SJSA1 (cell line): ENCODE measurements at regions not wholly inside any gene's neighbourhood (a gene's known extent, or its start where the extent isn't known, plus 50 kb on each side); places are given as distances from the start of the nearest gene placed in this dataset.
A peak's percentile ranks its signal among the peaks of the same experiment; 100 is the strongest.
"Not testable (repeated sequence)": the region's sequence is repeated elsewhere in the genome, so short reads cannot be mapped to it uniquely, and the experiment has no call there.

Experiments used
- DNase-seq, 2 experiments: peaks; one replicate each; pipeline ENCODE4 v3.0.0-alpha.2; 2015 to 2020; ENCODE audit warnings: low spot score in 2 of 2, low read depth in 1 of 2
- H3K27ac ChIP-seq: fragments of 250-450 bp; sonication (Bioruptor Pico); 2 replicates; pipeline ENCODE4 v1.5.1; 2020; ENCODE audit warnings: mild to moderate bottlenecking, moderate library complexity
- H3K27me3 ChIP-seq: fragments of 250-450 bp; sonication (Bioruptor Pico); replicated peaks from 2 replicates; pipeline ENCODE4 v1.5.1; 2020; ENCODE audit warnings: mild to moderate bottlenecking, moderate library complexity
- H3K36me3 ChIP-seq: fragments of 250-450 bp; sonication (Bioruptor Pico); 2 replicates; pipeline ENCODE4 v1.5.1; 2020; ENCODE audit warnings: mild to moderate bottlenecking
- H3K4me1 ChIP-seq: fragments of 250-450 bp; sonication (Bioruptor Pico); replicated peaks from 2 replicates; pipeline ENCODE4 v1.6.1; 2021; ENCODE audit warnings: mild to moderate bottlenecking
- H3K4me3 ChIP-seq: fragments of 250-450 bp; sonication (Bioruptor Pico); 2 replicates; pipeline ENCODE4 v1.5.1; 2020; ENCODE audit warnings: mild to moderate bottlenecking
- H3K9me3 ChIP-seq: fragments of 250-450 bp; sonication (Bioruptor Pico); replicated peaks from 2 replicates; pipeline ENCODE4 v1.5.1; 2020; ENCODE audit warnings: mild to moderate bottlenecking

DNA sequence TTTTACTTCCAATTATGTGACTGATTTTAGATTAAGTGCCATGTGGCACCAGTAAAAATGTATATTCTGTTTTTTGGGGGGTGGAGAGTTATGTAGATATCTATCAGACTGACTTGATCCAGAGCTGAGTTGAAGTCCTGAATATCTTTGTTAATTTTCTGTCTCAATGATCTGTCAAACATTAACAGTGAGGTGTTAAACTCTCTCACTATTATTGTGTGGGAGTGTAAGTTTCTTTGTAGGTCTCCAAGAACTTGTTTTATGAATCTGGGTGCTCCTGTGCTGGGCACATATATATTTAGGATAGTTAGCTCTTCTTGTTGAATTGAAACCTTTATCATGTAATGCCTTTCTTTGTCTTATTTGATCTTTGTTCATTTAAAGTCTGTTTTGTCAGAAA is 276.5 kb upstream of the USP25 start:
- Histone ChIP-seq H3K9me3 (no peaks in the 10 kb centered on the region), H3K4me1 (no peaks in the 10 kb centered on the region), H3K27ac (no peak overlapping the region), H3K4me3 (no peak overlapping the region), H3K36me3 (no peaks in the 10 kb centered on the region), H3K27me3 (no peaks in the 10 kb centered on the region)
- DNase-seq: no peak

DNA sequence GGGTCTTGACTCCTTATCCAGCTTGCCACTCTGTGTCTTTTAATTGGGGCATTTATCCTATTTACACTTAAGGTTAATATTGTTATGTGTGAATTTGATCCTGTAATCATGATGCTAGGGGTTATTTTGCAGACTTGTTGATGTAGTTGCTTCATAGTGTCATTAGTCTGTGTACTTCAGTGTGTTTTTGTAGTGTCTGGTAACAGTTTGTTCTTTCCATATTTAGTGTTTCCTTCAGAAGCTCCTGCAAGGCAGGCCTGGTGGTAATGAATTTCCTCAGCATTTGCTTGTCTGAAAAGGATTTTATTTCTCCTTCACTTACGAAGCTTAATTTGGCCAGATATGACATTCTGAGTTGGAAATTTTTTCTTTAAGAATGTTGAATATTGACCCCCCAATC is 276.0 kb upstream of the USP25 start:
- H3K27me3 ChIP-seq, H3K9me3 ChIP-seq, H3K36me3 ChIP-seq, H3K4me3 ChIP-seq, H3K4me1 ChIP-seq, DNase-seq, H3K27ac ChIP-seq: not testable (repeated sequence)

DNA sequence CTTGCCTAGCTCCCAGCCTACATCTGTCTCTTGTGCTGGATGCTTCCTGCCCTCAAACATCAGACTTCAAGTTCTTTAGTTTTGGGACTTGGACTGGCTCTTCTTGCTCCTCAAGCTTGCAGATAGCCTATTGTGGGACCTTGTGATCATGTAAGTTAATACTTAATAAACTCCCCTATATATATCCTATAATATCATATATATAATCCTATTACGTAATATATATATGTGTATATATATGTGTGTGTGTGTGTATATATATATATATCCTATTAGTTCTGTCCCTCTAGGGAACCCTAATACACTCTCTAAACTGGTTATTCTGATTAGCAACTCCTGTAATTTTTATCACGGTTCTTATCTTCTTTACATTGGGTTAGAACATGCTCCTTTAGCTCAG is 274.9 kb upstream of the USP25 start:
- not testable (repeated sequence) for H3K27ac ChIP-seq, H3K36me3 ChIP-seq, H3K9me3 ChIP-seq, DNase-seq, H3K4me1 ChIP-seq, H3K27me3 ChIP-seq, H3K4me3 ChIP-seq

DNA sequence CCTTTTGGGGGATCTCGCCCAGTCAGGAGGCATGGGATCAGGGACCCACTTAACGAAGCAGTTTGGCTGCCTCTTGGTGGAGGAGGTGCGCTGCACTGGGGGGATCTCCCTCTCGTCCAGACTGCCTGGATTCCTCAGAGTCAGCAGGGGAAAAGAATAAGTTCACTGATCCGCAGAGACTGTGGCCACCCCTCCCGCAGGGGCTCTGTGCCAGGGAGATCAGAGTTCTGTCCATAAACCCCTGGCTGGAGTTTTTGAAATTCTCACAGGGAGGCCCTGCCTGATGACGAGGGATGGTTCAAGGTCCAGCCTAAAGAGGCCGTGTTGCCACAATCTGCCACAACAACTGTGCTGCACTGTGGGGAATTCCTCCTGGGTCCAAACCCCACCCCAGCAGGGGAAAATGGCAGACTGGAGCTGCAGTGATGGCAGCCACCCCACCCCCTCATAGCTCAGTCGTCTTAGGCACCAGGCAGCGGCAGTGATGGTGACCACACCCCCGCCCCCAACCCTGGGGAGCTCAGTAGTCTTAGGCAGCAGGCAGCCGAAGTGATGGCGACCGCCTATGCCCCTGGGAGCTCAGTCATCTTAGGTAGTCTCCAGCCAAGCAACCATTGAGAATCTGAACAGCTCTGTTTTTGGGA is 273.8 kb upstream of the USP25 start:
- H3K27me3 ChIP-seq: no peaks in the 10 kb centered on the region
- no peak overlapping the region for H3K27ac ChIP-seq
- H3K4me1 ChIP-seq: no peaks in the 10 kb centered on the region
- no peak for DNase-seq
- H3K4me3 ChIP-seq: no peak overlapping the region
- H3K9me3 ChIP-seq: no peaks in the 10 kb centered on the region
- no peaks in the 10 kb centered on the region for H3K36me3 ChIP-seq

DNA sequence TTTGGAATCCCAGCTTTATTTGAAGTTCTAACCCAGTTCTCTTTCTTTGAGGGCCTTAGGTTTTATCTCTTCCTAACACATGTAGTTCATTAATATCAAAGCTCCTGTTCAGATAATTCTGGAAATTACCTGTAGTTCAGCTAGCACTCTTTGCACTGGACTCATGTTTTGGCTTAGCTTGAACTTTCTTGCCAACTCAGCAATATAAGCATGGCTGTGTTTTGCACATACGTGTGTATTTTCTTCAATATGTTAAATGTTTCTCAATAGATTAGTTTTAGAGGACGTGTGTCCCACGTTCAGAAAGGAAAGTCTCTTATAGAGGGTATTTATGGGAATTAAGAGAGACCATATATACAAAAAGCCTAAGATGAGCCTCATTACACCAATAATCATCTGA is 271.8 kb upstream of the USP25 start:
- H3K9me3 ChIP-seq: no peaks in the 10 kb centered on the region; the same call in 1 of the 2 replicates
- H3K4me1 ChIP-seq: no peaks in the 10 kb centered on the region
- no peaks in the 10 kb centered on the region for H3K36me3 ChIP-seq
- no peaks in the 10 kb centered on the region for H3K27me3 ChIP-seq
- H3K4me3 ChIP-seq: no peak overlapping the region
- no peak for DNase-seq
- no peak overlapping the region for H3K27ac ChIP-seq

DNA sequence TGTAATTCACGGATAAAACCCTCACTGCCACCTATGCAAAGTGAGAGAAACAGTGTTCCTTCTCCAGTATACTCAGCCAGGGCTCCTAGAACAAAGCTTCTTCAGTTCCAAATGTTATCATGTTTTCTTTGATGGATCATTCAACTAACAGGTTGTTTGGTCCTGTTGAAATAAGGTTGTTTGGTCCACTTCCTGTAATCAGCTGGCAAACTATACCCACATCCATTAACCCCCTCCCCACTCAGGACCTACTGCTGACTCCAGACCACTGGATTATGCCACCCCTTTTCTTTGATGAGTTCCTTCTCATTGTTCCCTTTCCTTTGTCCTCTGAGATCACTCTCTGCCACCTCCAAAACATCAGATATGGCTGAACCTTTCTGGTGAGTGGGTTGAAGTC is 267.7 kb upstream of the USP25 start:
- Histone ChIP-seq H3K4me1 (no peaks in the 10 kb centered on the region), H3K4me3 (no peak overlapping the region), H3K27me3 (no peaks in the 10 kb centered on the region), H3K36me3 (no peaks in the 10 kb centered on the region), H3K27ac (no peak overlapping the region), H3K9me3 (no peaks in the 10 kb centered on the region; the same call in 1 of the 2 replicates)
- no peak for DNase-seq

DNA sequence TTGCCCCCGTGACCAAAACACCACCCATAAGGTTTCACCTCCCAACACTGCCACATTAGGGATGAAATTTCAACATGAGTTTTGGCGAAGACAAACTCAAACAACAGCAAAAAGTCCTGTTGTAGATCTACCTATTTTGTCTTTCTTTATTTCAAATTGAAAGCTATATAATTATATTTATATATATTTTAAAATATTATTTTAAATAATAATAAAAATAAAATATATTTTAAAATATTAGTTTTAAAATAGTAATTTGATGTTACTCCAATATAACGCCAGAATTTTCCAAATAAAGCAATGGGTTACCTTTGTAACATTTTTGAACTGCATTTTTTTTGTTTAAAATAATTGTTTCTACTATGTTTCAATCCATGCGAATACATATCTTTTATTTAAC is 263.5 kb upstream of the USP25 start:
- Histone ChIP-seq H3K36me3 (no peaks in the 10 kb centered on the region), H3K9me3 (no peaks in the 10 kb centered on the region; the same call in 1 of the 2 replicates), H3K27ac (no peak overlapping the region), H3K4me3 (no peak overlapping the region), H3K27me3 (no peaks in the 10 kb centered on the region), H3K4me1 (no peaks in the 10 kb centered on the region)
- no peak for DNase-seq

DNA sequence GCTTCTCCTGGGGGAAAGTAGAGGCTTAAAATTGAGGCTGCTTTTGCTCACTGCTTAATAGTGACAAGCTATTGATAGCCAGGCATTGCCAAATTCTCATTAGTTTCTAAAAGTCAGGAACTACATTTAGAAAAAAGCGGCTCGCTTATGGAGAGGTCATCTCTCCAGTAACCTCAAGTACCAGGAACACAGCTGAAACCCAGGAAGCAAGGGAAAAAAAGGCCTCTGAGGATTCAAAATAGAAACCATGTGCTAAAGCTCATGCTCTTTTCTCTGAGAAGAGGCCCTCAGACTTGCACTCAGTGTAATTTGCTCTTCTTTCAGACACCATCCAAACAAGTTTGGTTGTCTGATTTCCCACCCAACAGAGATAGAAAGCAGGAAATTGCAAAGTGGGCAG is 261.4 kb upstream of the USP25 start:
- no peaks in the 10 kb centered on the region for H3K36me3 ChIP-seq
- no peak for DNase-seq
- no peak overlapping the region for H3K4me3 ChIP-seq
- no peaks in the 10 kb centered on the region for H3K27me3 ChIP-seq
- no peak overlapping the region for H3K27ac ChIP-seq
- no peaks in the 10 kb centered on the region for H3K9me3 ChIP-seq
- no peaks in the 10 kb centered on the region for H3K4me1 ChIP-seq

DNA sequence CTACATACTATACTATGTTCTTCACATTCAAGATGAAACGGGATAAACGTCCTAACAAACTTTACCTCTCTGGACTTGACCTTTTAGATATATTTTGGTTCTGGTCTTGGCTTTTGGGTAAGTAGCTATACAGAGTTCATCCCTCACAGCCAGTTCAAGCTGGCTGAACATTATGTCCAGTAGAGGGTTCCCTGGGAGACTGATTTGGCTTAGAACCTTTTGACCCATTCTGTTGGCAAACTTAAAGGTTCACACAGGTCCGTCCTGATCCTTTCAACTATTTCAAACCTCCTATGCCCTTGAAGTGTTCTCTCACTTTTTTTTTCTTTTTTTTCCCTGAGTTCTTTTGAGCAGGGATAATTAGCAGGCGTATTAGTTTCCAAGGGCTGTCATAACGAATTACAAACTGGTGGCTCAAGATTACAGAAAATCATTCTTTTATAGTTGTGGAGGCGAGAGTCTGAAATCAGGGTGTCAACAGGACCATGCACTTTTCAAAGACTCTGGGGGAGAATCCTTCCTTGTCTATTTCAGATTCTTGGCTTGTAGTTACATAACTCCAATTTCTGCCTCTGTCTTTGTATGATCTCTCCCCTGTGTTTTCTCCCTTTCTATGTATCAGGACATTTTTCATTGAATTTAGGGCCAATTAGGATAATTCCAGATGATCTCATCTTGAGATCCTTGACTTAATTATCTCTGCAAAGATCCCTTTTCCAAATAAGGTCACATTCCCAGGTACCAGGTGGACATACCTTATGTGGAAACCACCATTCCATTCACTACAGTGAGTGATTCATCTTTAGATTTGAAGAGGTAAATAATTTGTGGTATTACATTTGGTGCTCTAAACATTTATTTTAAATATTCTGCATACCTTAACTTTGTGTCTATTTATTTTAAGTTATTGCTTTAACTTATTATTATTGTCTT is 257.4 kb upstream of the USP25 start:
- no peak overlapping the region for H3K4me3 ChIP-seq

DNA sequence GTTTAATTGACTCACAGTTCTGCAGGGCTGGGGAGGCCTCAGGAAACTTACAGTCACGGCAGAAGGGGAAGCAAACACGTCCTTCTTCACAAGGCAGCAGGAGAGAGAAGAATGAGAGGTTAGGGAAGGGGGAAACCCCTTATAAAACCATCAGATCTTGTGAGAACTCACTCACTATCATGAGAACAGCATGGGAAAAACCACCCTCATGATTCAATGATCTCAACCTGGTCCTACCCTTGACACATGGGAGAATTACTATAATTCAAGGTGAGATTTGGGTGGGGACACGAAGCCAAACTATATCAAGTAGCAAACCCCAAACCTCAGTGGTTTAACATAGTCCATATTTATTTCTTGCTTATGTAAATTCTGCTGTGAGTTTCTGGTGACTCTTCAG is 252.0 kb upstream of the USP25 start:
- H3K27ac ChIP-seq, DNase-seq, H3K4me3 ChIP-seq, H3K36me3 ChIP-seq, H3K27me3 ChIP-seq, H3K4me1 ChIP-seq, H3K9me3 ChIP-seq: not testable (repeated sequence)

More for the DNA sequence above, 257.4 kb upstream of the USP25 start:
- DNase-seq: no peak
- Histone ChIP-seq H3K27ac (no peak overlapping the region), H3K36me3 (no peaks in the 10 kb centered on the region), H3K4me1 (no peaks in the 10 kb centered on the region), H3K9me3 (no peaks in the 10 kb centered on the region), H3K27me3 (no peaks in the 10 kb centered on the region)

DNA sequence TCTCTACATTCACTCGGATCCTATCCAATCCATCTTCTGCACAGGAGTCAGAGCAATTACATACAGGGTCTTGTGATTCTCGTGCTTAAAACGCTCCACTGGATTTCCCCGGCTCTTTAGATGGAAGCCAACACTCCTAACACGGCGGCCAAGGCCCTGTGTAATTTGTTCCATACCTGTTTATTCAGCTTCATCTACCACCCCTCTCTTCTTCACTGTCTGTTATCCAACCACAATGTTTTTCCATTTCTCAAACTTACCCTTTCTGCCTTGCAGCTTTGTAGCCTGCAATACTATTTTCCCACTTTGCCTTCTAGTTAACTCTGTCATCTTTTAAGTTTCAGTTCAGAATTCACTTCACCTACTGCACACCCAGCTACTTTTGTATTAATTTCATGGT is 249.6 kb upstream of the USP25 start:
- H3K36me3 ChIP-seq: no peaks in the 10 kb centered on the region
- no peak for DNase-seq
- no peak overlapping the region for H3K4me3 ChIP-seq
- H3K9me3 ChIP-seq: no peaks in the 10 kb centered on the region
- H3K4me1 ChIP-seq: no peaks in the 10 kb centered on the region
- H3K27ac ChIP-seq: no peak overlapping the region
- H3K27me3 ChIP-seq: no peaks in the 10 kb centered on the region

DNA sequence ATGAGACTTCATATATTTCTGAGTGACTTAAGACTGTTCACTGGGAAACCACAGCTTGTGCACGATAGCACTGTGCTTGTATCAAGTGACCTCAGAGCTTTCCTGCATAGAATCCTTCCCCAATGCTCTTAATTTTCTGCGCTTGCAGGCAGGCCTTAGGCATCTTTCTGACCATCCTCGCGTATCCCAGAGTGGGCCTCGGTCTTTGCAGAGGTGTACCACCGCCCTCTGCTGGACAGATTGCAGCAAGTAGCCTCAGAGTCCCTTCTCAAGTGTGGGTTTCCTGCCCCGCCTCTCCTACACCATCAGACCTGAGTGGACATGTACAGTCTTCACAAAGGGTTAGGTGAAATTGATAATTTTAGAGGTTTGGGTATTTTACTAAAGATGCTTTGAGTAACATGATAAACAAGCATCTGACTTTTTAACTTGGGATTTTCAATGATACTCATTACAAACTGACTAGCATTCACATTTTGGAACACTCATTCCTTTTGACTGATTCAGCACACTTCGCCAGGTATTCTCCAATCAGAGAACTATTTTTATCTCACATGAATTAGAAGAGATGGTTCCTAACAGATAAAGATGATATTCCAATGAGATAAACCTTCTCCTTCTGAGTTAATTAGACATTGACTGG is 246.5 kb upstream of the USP25 start:
- Histone ChIP-seq H3K4me3 (no peak overlapping the region), H3K4me1 (no peaks in the 10 kb centered on the region), H3K36me3 (no peaks in the 10 kb centered on the region), H3K27ac (no peak overlapping the region), H3K9me3 (no peaks in the 10 kb centered on the region), H3K27me3 (no peaks in the 10 kb centered on the region)
- peak; percentile 35 to 76 for DNase-seq

DNA sequence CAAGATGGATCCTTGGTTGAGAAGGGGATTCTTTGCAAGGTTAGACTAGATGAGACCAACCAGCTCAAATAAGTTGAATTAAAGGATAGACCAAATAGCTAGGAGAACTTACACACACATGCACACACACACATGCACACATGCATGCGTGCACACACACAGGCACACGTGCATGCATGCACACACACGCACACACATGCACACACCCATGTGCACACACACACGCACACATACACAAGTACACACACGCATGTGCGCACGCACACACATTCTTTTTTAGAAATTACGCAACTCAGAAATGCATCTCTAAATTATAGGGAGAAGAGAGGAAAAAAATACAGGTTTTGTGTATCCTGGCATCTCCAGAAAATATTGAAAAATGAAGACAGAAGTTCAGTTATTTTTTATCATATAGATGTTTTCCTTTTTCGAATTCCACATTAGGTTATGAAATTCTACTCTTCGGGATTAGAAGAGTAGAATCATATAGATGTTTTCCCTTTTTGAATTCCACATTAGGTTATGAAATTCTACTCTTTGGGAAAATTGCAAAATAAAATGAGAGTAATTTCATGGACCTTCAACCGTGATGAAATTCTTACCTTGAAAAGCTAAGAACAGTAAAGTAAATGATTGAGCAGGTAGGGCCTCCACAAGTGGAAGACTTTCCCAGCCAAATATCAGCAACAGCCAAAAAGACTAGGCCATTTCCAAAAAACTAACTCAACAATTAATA is 243.2 kb upstream of the USP25 start:
- DNase-seq: no peak
- Histone ChIP-seq H3K36me3 (no peaks in the 10 kb centered on the region), H3K4me1 (no peaks in the 10 kb centered on the region), H3K27ac (no peak overlapping the region), H3K4me3 (no peak overlapping the region), H3K27me3 (no peaks in the 10 kb centered on the region), H3K9me3 (no peaks in the 10 kb centered on the region)

DNA sequence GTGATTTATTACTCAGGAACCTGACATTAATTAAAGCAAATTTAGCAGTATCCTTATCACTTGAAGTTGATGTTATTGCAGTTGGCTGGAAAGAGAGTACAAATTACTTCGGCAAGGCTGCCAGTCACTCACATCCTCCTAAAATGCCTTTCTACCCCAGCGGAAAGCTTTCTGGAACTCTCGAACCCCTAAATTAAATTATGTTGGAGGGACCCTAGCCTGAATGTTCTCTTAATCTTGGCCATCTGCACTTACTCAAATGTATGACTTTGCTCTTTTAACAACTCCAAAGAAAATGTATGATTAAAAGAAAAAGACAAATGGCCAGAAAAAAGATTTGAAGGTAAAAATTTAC is 242.6 kb upstream of the USP25 start:
- no peak overlapping the region for H3K27ac ChIP-seq
- DNase-seq: no peak
- no peaks in the 10 kb centered on the region for H3K4me1 ChIP-seq
- no peaks in the 10 kb centered on the region for H3K36me3 ChIP-seq
- no peak overlapping the region for H3K4me3 ChIP-seq
- no peaks in the 10 kb centered on the region for H3K9me3 ChIP-seq
- no peaks in the 10 kb centered on the region for H3K27me3 ChIP-seq
